ENCODE measurements at regions not wholly inside any gene's neighbourhood (a gene's known extent, or its start where the extent isn't known, plus 50 kb on each side); places are given as distances from the start of the nearest gene placed in this dataset.

DNA sequence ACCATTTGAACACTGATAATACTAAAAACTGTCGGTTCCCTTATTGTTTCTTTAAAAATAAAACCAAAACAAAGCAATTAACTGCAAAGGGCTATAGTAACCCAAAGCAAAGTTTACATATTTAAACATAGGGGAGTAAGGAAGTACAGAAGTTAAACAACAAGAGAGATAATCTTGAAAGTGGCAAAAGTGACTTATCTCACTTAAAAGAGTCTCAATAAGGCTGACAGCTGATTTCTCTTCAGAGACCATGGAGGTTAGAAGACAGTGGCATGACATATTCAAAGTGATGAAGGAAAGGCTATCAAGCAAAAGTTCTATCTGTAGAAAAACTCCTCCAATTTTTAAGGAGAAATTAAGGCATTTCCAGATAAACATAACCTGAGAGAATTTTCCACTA lies 233.5 kb upstream of the HDAC9 start:
- no peak for DNase-seq

- DNase-seq = no peak
Measured at GRCh38 chr7:18265611-18266281, 229.8 kb upstream of the HDAC9 start.

DNA sequence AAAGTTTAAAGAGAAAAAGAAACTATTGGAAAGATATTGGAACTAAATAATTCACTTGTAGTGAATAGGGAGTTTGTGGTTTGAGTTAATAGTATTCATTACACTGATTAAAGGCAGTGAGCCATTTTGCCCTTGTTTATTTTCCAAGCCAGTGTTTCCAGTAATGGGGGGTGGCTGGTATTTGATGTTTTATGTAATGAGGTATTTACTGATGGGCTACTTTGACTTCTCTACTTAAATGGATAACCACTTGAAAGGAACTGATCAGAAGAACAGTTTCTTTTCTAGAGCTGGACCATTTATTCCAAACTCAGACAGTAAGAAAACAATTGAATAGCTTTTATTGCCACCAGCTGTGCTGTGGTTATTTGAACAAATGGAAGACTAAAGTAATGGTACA lies 227.0 kb upstream of the HDAC9 start:
- no peak for DNase-seq

GRCh38 chr7:18276380-18276779 lies 219.2 kb upstream of the HDAC9 start:
- DNase-seq = no peak

DNA sequence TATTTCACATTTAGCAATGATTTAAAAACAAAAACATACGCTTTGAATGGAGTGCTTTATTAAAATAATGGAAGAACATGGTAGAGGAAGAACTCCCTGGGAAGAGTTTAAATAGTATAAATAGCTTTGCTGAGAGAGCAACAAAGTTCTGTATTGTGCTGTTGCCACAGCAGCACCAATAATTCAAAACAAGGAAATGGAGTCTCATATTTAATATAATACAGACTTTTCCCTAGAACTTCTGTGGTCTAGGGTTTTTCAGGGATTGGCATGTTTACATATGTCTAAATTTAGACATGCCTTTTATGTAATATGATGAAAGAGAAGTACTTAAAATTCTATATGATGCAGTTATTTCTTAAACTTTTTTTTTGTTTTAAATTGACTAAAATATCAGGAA lies 217.2 kb upstream of the HDAC9 start:
- DNase-seq = no peak

- DNase-seq = no peak
Measured at GRCh38 chr7:18283045-18283444, 212.5 kb upstream of the HDAC9 start.

GRCh38 chr7:18287482-18287881 lies 208.1 kb upstream of the HDAC9 start:
- DNase-seq = no peak

DNA sequence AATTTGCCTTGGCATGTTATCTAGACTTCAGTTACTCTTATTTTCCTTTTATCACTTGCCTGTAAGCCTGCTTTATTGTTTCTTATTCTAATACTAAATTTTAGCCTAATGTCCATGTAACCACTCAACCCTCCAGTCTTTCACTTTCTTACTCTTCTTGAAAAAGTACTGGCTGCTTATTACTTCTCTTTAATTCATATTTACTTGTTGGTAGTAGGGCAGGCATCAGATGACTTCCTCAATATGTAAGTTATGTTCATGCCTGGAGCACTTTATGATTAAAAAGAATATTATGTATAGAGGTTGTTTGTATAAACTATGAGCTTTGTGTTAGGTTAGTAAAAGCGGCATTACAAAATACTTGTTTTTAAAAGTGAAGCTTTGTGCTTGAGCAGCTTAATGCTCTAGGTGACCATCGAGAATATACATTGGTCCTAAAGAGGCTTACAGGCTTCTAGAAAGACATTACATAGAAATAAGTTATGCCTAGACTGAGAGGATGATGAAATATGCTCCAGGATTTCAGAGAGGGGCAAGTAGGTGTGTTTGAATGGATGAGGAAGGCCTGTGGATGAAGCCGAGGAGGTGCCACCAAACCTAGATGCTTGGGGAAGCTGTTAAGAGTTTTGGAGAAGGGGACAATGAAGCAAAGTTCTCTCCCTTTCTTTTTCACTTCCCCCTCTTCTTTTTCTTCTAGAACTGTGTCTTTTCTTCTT lies 207.1 kb upstream of the HDAC9 start:
- DNase-seq = no peak

DNA sequence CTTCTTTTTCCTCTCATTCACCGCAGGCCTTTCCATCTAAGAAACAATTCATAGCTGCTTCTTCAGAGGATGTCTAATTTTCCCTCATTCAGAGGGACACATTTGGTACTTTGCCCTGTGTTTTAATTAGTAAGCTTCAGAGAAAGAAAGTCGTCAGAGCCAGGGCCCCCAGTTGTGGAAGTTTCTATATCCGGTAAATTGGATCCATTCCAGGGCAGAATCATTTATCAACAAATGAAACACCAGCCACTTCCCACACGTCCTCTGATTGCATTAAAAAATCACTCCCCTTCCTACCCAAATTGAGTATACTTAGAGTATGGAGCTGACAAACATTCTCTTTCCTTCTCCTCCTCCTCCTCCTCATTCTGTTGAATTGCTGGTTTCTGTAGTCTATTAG lies 205.8 kb upstream of the HDAC9 start:
- no peak for DNase-seq

- DNase-seq = no peak
Measured at GRCh38 chr7:18290223-18290622, 205.3 kb upstream of the HDAC9 start.

GRCh38 chr7:18290865-18291264 lies 204.7 kb upstream of the HDAC9 start:
- no peak for DNase-seq

- DNase-seq = no peak
Measured at GRCh38 chr7:18292584-18292983, 203.0 kb upstream of the HDAC9 start.

GRCh38 chr7:18293759-18294158 lies 201.8 kb upstream of the HDAC9 start:
- no peak for DNase-seq

DNA sequence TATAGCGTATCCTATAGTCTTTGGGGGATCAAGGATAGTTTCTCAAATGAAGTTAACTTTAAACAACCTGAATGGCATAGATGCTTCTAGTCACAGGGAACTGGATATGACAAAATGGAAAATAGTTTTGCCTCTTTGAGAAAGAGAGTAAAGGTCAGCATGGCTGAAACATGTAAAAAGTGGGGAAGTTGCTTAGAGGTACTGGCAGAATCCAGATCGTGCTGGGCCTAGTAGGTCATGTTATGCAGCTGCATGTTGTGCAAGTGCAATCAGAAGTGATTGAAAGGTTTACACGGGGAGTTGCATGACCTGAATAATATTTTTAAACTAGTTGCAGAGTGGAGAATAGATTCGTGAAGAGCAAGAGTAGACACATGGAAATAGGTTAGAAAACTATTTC lies 201.1 kb upstream of the HDAC9 start:
- DNase-seq = no peak

DNA sequence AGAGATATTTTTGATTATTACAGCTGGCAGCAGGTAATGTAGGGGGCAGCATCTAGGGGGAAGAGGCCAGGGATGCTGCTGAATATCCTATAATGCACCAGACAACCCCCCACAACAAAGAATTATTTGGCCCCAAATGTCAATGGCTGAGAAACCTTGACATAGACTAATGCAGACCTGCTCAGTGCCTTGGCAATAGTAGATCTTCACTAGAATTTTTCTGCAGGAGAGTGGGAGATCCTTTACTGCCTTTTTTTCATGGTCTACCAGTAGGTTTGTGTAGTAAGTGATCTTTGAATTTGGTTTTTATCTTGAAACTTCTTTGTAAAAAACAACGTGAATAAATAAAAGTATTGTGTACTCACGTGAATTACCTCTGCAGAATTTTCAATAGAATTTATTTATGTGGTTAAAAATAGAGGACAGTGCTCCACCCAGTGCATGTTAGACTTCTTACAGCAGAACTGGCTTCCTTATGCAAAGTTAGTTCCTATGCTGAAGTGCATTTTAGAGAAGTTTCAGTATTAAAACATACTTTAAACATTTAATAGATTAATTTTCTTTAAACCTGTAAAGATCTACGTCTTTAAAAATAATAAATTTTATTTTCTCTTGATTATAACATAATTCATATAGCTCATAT lies 199.6 kb upstream of the HDAC9 start:
- no peak for DNase-seq

DNA sequence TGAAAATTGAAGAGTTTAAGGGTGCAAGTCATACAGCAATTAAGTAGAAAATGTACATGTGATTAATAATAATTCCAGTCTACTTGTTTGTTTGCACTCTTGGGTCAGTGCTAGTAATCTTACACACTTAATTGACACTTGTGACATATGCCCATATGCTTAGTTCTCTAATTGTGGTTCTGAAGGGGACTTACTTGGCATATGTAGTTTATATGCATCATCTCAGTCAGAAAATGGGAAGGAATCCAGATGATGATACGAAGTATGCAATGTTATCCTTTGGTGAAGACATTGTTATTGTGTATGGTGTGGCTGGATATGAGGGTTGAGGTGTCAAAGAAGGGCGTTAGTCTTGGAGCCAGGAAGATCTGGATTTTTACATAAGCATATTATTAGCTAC lies 193.5 kb upstream of the HDAC9 start:
- no peak for DNase-seq

- no peak for DNase-seq
Measured at GRCh38 chr7:18305866-18306265, 189.7 kb upstream of the HDAC9 start.

- no peak for DNase-seq
Measured at GRCh38 chr7:18306696-18307095, 188.9 kb upstream of the HDAC9 start.

GRCh38 chr7:18308938-18309337 lies 186.6 kb upstream of the HDAC9 start:
- no peak for DNase-seq

DNA sequence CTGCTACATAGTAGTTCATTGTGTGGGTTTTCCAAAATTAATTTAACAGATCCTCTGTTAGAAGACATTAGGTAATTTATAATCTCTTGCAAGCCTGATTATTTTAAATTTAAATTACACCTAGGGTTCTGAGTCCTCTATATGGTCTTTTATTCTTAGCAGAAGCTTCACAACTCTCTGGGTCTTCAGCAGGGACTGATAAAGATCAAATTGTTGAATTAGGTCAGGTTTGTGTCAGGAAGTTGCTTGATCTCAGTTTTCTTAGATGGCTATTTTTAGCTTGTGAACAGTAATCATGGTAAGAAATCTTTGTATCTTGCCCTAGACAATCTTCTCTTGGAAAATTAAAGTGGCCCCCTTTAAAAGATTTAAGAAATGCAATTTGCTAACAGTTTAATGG lies 183.1 kb upstream of the HDAC9 start:
- DNase-seq = no peak

GRCh38 chr7:18313965-18314364 lies 181.6 kb upstream of the HDAC9 start:
- DNase-seq = no peak

DNA sequence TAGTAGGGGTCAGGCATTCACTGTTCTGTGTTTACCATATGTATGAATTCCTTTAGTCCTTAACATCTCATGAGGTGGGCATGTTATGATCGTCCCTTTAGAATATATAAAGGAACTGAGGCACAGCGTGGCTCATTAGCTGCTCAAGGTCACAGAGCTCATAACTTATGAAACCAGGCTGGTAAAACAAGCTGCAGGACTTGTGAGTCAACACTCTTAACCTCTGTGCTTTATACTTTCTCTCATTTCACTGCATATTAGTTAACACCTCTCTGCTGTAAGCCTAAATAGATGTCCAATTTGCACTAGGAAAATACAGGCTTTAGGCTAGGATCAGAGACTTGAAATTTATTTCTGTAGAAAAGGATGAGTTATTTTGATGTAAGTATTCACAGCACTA lies 180.3 kb upstream of the HDAC9 start:
- no peak for DNase-seq

DNA sequence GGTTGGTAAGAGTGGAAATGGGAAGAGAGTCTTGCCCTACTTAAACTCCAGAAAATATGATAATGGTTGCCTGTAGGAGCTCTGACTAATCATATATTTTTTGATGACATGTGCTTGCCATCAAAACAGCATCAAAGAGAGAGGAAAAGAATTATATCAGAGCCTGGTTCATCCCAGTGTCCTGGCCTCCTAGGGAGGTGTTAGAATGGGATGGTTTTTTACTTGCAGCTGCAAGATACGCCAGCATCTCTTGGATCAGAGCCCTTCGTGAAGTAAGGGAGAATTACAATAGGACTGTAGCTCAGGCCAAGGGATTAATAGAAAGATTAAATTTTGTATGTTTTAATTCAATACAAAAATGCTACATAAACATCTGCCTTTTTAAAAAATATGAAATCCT lies 177.6 kb upstream of the HDAC9 start:
- no peak for DNase-seq

- DNase-seq = no peak
Measured at GRCh38 chr7:18320422-18320821, 175.1 kb upstream of the HDAC9 start.

All from kidney glomerular epithelial cell (primary cell).